Neural cell (in vitro differentiated cells): ENCODE measurements at regions not wholly inside any gene's neighbourhood (a gene's known extent, or its start where the extent isn't known, plus 50 kb on each side); places are given as distances from the start of the nearest gene placed in this dataset.

Experiments used
- H2AFZ ChIP-seq: fragments of 200-600, 300-800 bp; sonication (generic), shearing (Covaris generic); 2 replicates; pipeline ENCODE4 v1.6.0; 2014; ENCODE audit warnings: low read depth, mild to moderate bottlenecking, antibody characterized with exemption, low read length, moderate library complexity
- H3F3A ChIP-seq: fragments of 200-600 bp; shearing (Covaris generic); 2 replicates; pipeline ENCODE4 v1.6.1; 2016; ENCODE audit warnings: mild to moderate bottlenecking, moderate library complexity, mixed read lengths, antibody characterized with exemption, low read length; ENCODE audit not compliant: insufficient read depth, poor library complexity, severe bottlenecking
- H3K27ac ChIP-seq: fragments of 200-600, 300-800 bp; sonication (generic), shearing (Covaris generic); 2 replicates; pipeline ENCODE4 v1.5.1; 2014; ENCODE audit warnings: mild to moderate bottlenecking, low read length, moderate library complexity
- H3K27me3 ChIP-seq: fragments of 300-800, 200-600 bp; sonication (generic), shearing (Covaris generic); 2 replicates; pipeline ENCODE4 v1.6.0; 2014; ENCODE audit warnings: mild to moderate bottlenecking, low read depth, low read length, moderate library complexity; ENCODE audit not compliant: insufficient read depth
- H3K36me3 ChIP-seq: fragments of 300-800, 200-600 bp; sonication (generic), shearing (Covaris generic); 2 replicates; pipeline ENCODE4 v1.5.1; 2014; ENCODE audit warnings: mild to moderate bottlenecking, antibody characterized with exemption, low read length, moderate library complexity; ENCODE audit not compliant: insufficient read depth
- H3K4me2 ChIP-seq: fragments of 300-800, 200-600 bp; sonication (generic), shearing (Covaris generic); 2 replicates; pipeline ENCODE4 v1.6.0; 2014; ENCODE audit warnings: mild to moderate bottlenecking, low read length
- H3K4me3 ChIP-seq: fragments of 300-800, 200-600 bp; sonication (generic), shearing (Covaris generic); 2 replicates; pipeline ENCODE4 v1.5.1; 2014; ENCODE audit warnings: mild to moderate bottlenecking, low read length, moderate library complexity
- H3K79me2 ChIP-seq: fragments of 200-600 bp; shearing (Covaris generic); replicated peaks from 2 replicates; pipeline ENCODE4 v1.6.0; 2014; ENCODE audit warnings: mild to moderate bottlenecking, low read length, moderate library complexity; ENCODE audit not compliant: insufficient read depth
- H3K9ac ChIP-seq: fragments of 300-800, 200-600 bp; sonication (generic), shearing (Covaris generic); 2 replicates; pipeline ENCODE4 v1.6.1; 2016; ENCODE audit warnings: mild to moderate bottlenecking, low read length, mixed read lengths
- H3K9me2 ChIP-seq: fragments of 200-600 bp; shearing (Covaris generic); 2 replicates; pipeline ENCODE4 v1.6.1; 2016; ENCODE audit warnings: mild to moderate bottlenecking, low read length, mixed read lengths; ENCODE audit not compliant: insufficient read depth
- H3K9me3 ChIP-seq: fragments of 200-600, 300-800 bp; sonication (generic), shearing (Covaris generic); 2 replicates; pipeline ENCODE4 v1.6.1; 2016; ENCODE audit warnings: mild to moderate bottlenecking, mixed run types, low read length, moderate library complexity, mixed read lengths
- H4K20me1 ChIP-seq: fragments of 200-600 bp; shearing (Covaris generic); 2 replicates; pipeline ENCODE4 v1.6.1; 2016; ENCODE audit warnings: mild to moderate bottlenecking, mixed run types; ENCODE audit not compliant: insufficient read depth
- CTCF ChIP-seq: fragments of 450-650 bp; IDR thresholded peaks from 2 replicates; pipeline ENCODE4 v1.5.1; 2014; ENCODE audit warnings: antibody characterized with exemption, mild to moderate bottlenecking, moderate library complexity; ENCODE audit not compliant: poor library complexity, severe bottlenecking
- EP300 ChIP-seq: fragments of 450-650 bp; conservative IDR thresholded peaks from 2 replicates; pipeline ENCODE4 v1.6.1; 2014; ENCODE audit warnings: antibody characterized with exemption, mild to moderate bottlenecking, moderate library complexity; ENCODE audit not compliant: poor library complexity, severe bottlenecking
- EZH2 ChIP-seq: fragments of 200-600, 300-800 bp; shearing (Covaris generic), sonication (generic); IDR thresholded peaks from 2 replicates; pipeline ENCODE4 v1.6.1; 2014; ENCODE audit warnings: antibody characterized with exemption, low read length, borderline replicate concordance, mild to moderate bottlenecking; ENCODE audit not compliant: insufficient read depth, poor library complexity, severe bottlenecking
- MXI1 ChIP-seq: fragments of 450-650 bp; conservative IDR thresholded peaks from 2 replicates; pipeline ENCODE4 v1.6.1; 2014; ENCODE audit warnings: antibody characterized with exemption, mild to moderate bottlenecking; ENCODE audit not compliant: poor library complexity, severe bottlenecking
- POLR2AphosphoS5 ChIP-seq: IDR thresholded peaks from 2 replicates; pipeline ENCODE4 v1.6.1; 2012
- RAD21 ChIP-seq: fragments of 450-650 bp; conservative IDR thresholded peaks from 2 replicates; pipeline ENCODE4 v1.6.1; 2014; ENCODE audit warnings: antibody characterized with exemption, mild to moderate bottlenecking, moderate library complexity
- REST ChIP-seq: IDR thresholded peaks from 2 replicates; pipeline ENCODE4 v1.6.1; 2012; ENCODE audit warnings: borderline replicate concordance
- SMC3 ChIP-seq: fragments of 450-650 bp; conservative IDR thresholded peaks from 2 replicates; pipeline ENCODE4 v1.6.1; 2014; ENCODE audit warnings: antibody characterized with exemption, mild to moderate bottlenecking, moderate library complexity; ENCODE audit not compliant: poor library complexity
- TAF1 ChIP-seq: IDR thresholded peaks from 2 replicates; pipeline ENCODE4 v1.6.1; 2012; ENCODE audit warnings: low read depth

GRCh38 chr10:78744056-78744455, 324.7 kb upstream of the ZMIZ1 start:
- H3K9me3 ChIP-seq: no peaks in the 10 kb centered on the region
- no peaks in the 10 kb centered on the region for H4K20me1 ChIP-seq
- no peaks in the 10 kb centered on the region for H3K36me3 ChIP-seq
- TF ChIP-seq SMC3: no peak
- TF ChIP-seq POLR2AphosphoS5: no peak
- no peak for TF ChIP-seq EP300
- no peak for TF ChIP-seq TAF1
- TF ChIP-seq MXI1: no peak
- no peak for TF ChIP-seq RAD21
- no peak overlapping the region for H2AFZ ChIP-seq
- no peak overlapping the region for H3K4me2 ChIP-seq
- no peaks in the 10 kb centered on the region for H3K27me3 ChIP-seq
- H3K79me2 ChIP-seq: no peaks in the 10 kb centered on the region
- no peak overlapping the region for H3K27ac ChIP-seq
- no peak overlapping the region for H3K4me3 ChIP-seq
- H3K9me2 ChIP-seq: no peaks in the 10 kb centered on the region
- H3K9ac ChIP-seq: no peak overlapping the region
- H3F3A ChIP-seq: no peaks in the 10 kb centered on the region

- Histone ChIP-seq H3K27me3 (no peaks in the 10 kb centered on the region), H3K9ac (no peak overlapping the region), H3K27ac (no peak overlapping the region), H3K9me3 (no peaks in the 10 kb centered on the region), H3K79me2 (no peaks in the 10 kb centered on the region), H2AFZ (no peak overlapping the region), H4K20me1 (no peaks in the 10 kb centered on the region), H3K36me3 (no peaks in the 10 kb centered on the region), H3F3A (no peaks in the 10 kb centered on the region), H3K4me3 (no peak overlapping the region), H3K9me2 (no peaks in the 10 kb centered on the region), H3K4me2 (no peak overlapping the region)
- TF ChIP-seq EP300: no peak
- no peak for TF ChIP-seq MXI1
- no peak for TF ChIP-seq EZH2
- no peak for TF ChIP-seq SMC3
- TF ChIP-seq RAD21: no peak
Measured at GRCh38 chr10:78744491-78745090, 324.2 kb upstream of the ZMIZ1 start.

GRCh38 chr10:78745441-78745840, 323.3 kb upstream of the ZMIZ1 start:
- Histone ChIP-seq H3K27ac (no peak overlapping the region), H3K9ac (no peak overlapping the region), H3K9me2 (no peaks in the 10 kb centered on the region), H3K4me3 (no peak overlapping the region), H3K27me3 (no peaks in the 10 kb centered on the region), H3F3A (no peaks in the 10 kb centered on the region), H3K4me2 (no peak overlapping the region), H3K79me2 (no peaks in the 10 kb centered on the region), H3K9me3 (no peaks in the 10 kb centered on the region), H3K36me3 (no peaks in the 10 kb centered on the region), H4K20me1 (no peaks in the 10 kb centered on the region), H2AFZ (no peak overlapping the region)
- TF ChIP-seq EP300 (no peak), TAF1 (no peak), MXI1 (no peak), RAD21 (no peak), EZH2 (no peak), SMC3 (no peak), REST (no peak), POLR2AphosphoS5 (no peak), CTCF (no peak)
